HepG2 (cell line): ENCODE measurements at regions not wholly inside any gene's neighbourhood (a gene's known extent, or its start where the extent isn't known, plus 50 kb on each side); places are given as distances from the start of the nearest gene placed in this dataset.

Experiments used
- ATAC-seq: fragments of 200-7000 bp; cut with Tn5 transposase; 3 replicates; pipeline ENCODE4 v1.9.1; 2020; ENCODE audit warnings: mild to moderate bottlenecking, moderate library complexity
- BruUV-seq: library from RNA; stranded (reverse); fragments of 400-500 nt; replicated peaks from 2 replicates; lab custom pipeline; 2021; lab: Mats Ljungman, UMichigan
- CTCF ChIA-PET: fragments of 300-600 bp; formaldehyde crosslinking; extraction: SDS; loops from one replicate; lab custom pipeline; 2021; ENCODE audit warnings: low total read pairs, inconsistent platforms, low intra/inter-chr PET ratio; lab: Yijun Ruan, JAX
- POLR2A ChIA-PET: fragments of 350-600 bp; sonication (Branson Sonifier 250); formaldehyde crosslinking; loops from one replicate; lab custom pipeline; 2020; ENCODE audit warnings: antibody characterized with exemption, inconsistent platforms; lab: Yijun Ruan, JAX
- DNase-seq: peaks from one replicate; pipeline ENCODE4 v3.0.0-alpha.2; 2015; ENCODE audit warnings: low spot score
- FAIRE-seq: peaks from 3 replicates; lab custom pipeline; 2011; peaks lifted over from hg19 to GRCh38; lab: Jason Lieb, UNC
- H2AFZ ChIP-seq: one replicate; pipeline ENCODE4 v1.6.1; 2011; ENCODE audit warnings: low read length, inconsistent platforms
- H3K27ac ChIP-seq: fragments of 300-600 bp; 3 replicates; pipeline ENCODE4 v1.8.0; 2011; ENCODE audit warnings: mixed run types, mild to moderate bottlenecking, mixed read lengths, low read length, inconsistent platforms; ENCODE audit not compliant: insufficient read depth; ENCODE audit errors: extremely low read length
- H3K27me3 ChIP-seq, 2 experiments: fragments of 200-600 bp in 1 of 2; 2 replicates in 1 of 2; 3 replicates in 1 of 2; pipeline versions ENCODE4 v1.6.0 to v1.8.0; 2011; ENCODE audit warnings: low read length in 2 of 2, mild to moderate bottlenecking in 2 of 2, moderate library complexity in 2 of 2, inconsistent platforms in 1 of 2; ENCODE audit not compliant: insufficient read depth in 2 of 2, control insufficient read depth in 1 of 2
- H3K36me3 ChIP-seq, 2 experiments: fragments of 200-600 bp in 1 of 2; replicated peaks in 1 of 2; 2 replicates in 1 of 2; 3 replicates in 1 of 2; pipeline versions ENCODE4 v1.5.1 to v1.8.0; 2011; ENCODE audit warnings: low read length in 2 of 2, inconsistent platforms in 1 of 2; ENCODE audit not compliant: insufficient read depth in 2 of 2, control insufficient read depth in 1 of 2
- H3K4me1 ChIP-seq: 2 replicates; pipeline ENCODE4 v1.5.1; 2012; ENCODE audit warnings: low read length, inconsistent platforms; ENCODE audit not compliant: insufficient read depth
- H3K4me2 ChIP-seq: 2 replicates; pipeline ENCODE4 v1.6.0; 2011; ENCODE audit warnings: low read depth, low read length, inconsistent platforms
- H3K4me3 ChIP-seq, 3 experiments: fragments of 200-600 bp in 1 of 3; sonication (generic), shearing (Covaris generic) in 1 of 3; replicated peaks in 1 of 3; 2 replicates each; pipeline ENCODE4 v1.5.1; 2011 to 2016; ENCODE audit warnings: low read length in 3 of 3, inconsistent platforms in 2 of 3, low read depth in 2 of 3, mild to moderate bottlenecking in 2 of 3, control low read depth in 1 of 3, mixed read lengths in 1 of 3; ENCODE audit not compliant: insufficient read depth in 1 of 3
- H3K79me2 ChIP-seq: one replicate; pipeline ENCODE4 v1.6.1; 2011; ENCODE audit warnings: low read length, inconsistent platforms; ENCODE audit not compliant: insufficient read depth
- H3K9ac ChIP-seq: 2 replicates; pipeline ENCODE4 v1.6.0; 2011; ENCODE audit warnings: mild to moderate bottlenecking, low read depth, low read length, inconsistent platforms; ENCODE audit not compliant: insufficient read depth
- H3K9me3 ChIP-seq: 2 replicates; pipeline ENCODE4 v1.5.1; 2012; ENCODE audit warnings: mild to moderate bottlenecking, low read length
- H4K20me1 ChIP-seq: 2 replicates; pipeline ENCODE4 v1.6.0; 2011; ENCODE audit warnings: inconsistent platforms, mild to moderate bottlenecking, low read length, moderate library complexity; ENCODE audit not compliant: insufficient read depth
- AHR ChIP-seq: IDR thresholded peaks from 2 replicates; pipeline ENCODE4 v1.6.1; 2018; ENCODE audit warnings: missing genetic modification reagents, missing compliant biosample characterization
- DPF2 ChIP-seq: sonication (generic); formaldehyde crosslinking; IDR thresholded peaks from 2 replicates; pipeline ENCODE4 v1.4.0; 2020; ENCODE audit warnings: mild to moderate bottlenecking, low read depth, missing genetic modification reagents, borderline replicate concordance
- FLYWCH1 ChIP-seq: sonication (generic); formaldehyde crosslinking; IDR thresholded peaks from 2 replicates; pipeline ENCODE4 v1.8.1; 2023; ENCODE audit warnings: mild to moderate bottlenecking, missing genetic modification reagents
- GFI1 ChIP-seq: sonication (generic); formaldehyde crosslinking; IDR thresholded peaks from 2 replicates; pipeline ENCODE4 v1.5.0; 2020; ENCODE audit warnings: missing genetic modification reagents, mild to moderate bottlenecking, borderline replicate concordance
- HNRNPH1 ChIP-seq: fragments of 200-400 bp; formaldehyde crosslinking; optimal IDR thresholded peaks from 2 replicates; pipeline ENCODE3; 2017; ENCODE audit warnings: mild to moderate bottlenecking, low read depth, low read length
- JUND ChIP-seq: sonication (generic); formaldehyde crosslinking; IDR thresholded peaks from 2 replicates; pipeline ENCODE4 v1.8.0; 2022; ENCODE audit warnings: mild to moderate bottlenecking, missing genetic modification reagents
- NCOA2 ChIP-seq: sonication (generic); formaldehyde crosslinking; IDR thresholded peaks from 2 replicates; pipeline ENCODE4 v1.8.0; 2022; ENCODE audit warnings: inconsistent platforms
- TAF15 ChIP-seq: fragments of 200-400 bp; formaldehyde crosslinking; IDR thresholded peaks from one replicate; pipeline ENCODE4 v1.6.1; 2018; ENCODE audit warnings: mild to moderate bottlenecking, low read depth, low read length; ENCODE audit not compliant: poor library complexity, severe bottlenecking
- TSC22D2 ChIP-seq: sonication (generic); formaldehyde crosslinking; IDR thresholded peaks from 2 replicates; pipeline ENCODE4 v1.5.1; 2020; ENCODE audit warnings: missing genetic modification reagents, mild to moderate bottlenecking, borderline replicate concordance
- UBTF ChIP-seq: sonication (generic); formaldehyde crosslinking; IDR thresholded peaks from 2 replicates; pipeline ENCODE4 v1.4.0; 2020; ENCODE audit warnings: mild to moderate bottlenecking, missing genetic modification reagents
- ZNF225 ChIP-seq: sonication (generic); formaldehyde crosslinking; IDR thresholded peaks from 2 replicates; pipeline ENCODE4 v1.4.0; 2020; ENCODE audit warnings: mild to moderate bottlenecking, missing genetic modification reagents
- ZNF556 ChIP-seq: sonication (generic); formaldehyde crosslinking; IDR thresholded peaks from 2 replicates; pipeline ENCODE4 v1.4.0; 2020; ENCODE audit warnings: mild to moderate bottlenecking, missing genetic modification reagents, borderline replicate concordance
- ZNF644 ChIP-seq: IDR thresholded peaks from 2 replicates; pipeline ENCODE4 v1.6.1; 2016; ENCODE audit warnings: low read depth
- ZNF704 ChIP-seq: sonication (generic); formaldehyde crosslinking; IDR thresholded peaks from 2 replicates; pipeline ENCODE4 v1.8.1; 2023; ENCODE audit warnings: mild to moderate bottlenecking, inconsistent platforms, moderate library complexity, missing genetic modification reagents, borderline replicate concordance
- WGBS: methylation state at CpG from one replicate; pipeline ENCODE4 v1.1.6; 2017; ENCODE audit warnings: low lambda C conversion rate; 5-methylcytosine and 5-hydroxymethylcytosine counted together
- in situ Hi-C: cut with HindIII; loops from 2 replicates; pipeline ENCODE4 v1.10.0; 2017; ENCODE audit warnings: low pct_unique_long_range_greater_than_20kb; ENCODE audit not compliant: extremely low pct_ligation_motif_present
- intact Hi-C: fragments of 100-400 bp; cut with micrococcal nuclease; formaldehyde crosslinking; loops from one replicate; pipeline ENCODE4 v1.10.0; 2022; ENCODE audit not compliant: unreplicated experiment

DNA sequence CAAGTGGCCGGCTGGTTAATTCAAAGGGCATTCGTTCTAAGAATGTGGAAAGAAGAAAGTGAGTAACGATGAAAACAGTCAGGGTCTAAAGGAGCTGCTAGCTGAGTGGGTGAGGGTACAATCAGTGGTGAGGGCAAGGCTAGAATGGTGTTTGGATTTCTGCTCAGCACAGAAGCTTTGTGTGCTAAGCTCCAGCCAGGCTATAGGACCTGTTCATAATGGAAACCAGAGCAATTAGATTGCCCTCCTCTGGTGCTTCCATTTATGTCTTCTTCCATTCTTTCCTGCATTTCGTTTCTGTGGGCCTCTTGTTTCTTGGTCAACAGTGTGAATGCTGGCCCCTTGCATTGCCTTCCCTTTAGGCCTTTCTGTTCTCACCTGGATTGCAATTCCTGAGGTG, 572.9 kb upstream of the CHORDC1 start:
- BruUV-seq, result no TSS peak
- Histone ChIP-seq H2AFZ (no peak overlapping the region), H4K20me1 (no peaks in the 10 kb centered on the region)

More for the DNA sequence above, 572.9 kb upstream of the CHORDC1 start:
- Histone ChIP-seq H3K9me3 (0 out of 2 replicates have a peak, but pooled peaks cover 3% of the 10 kb centered on the region), H3K4me1 (no peaks in the 10 kb centered on the region), H3K27ac (no peak overlapping the region), H3K36me3 (no peaks in the 10 kb centered on the region), H3K9ac (no peak overlapping the region), H3K27me3 (no peaks in the 10 kb centered on the region), H3K79me2 (no peaks in the 10 kb centered on the region), H3K4me2 (no peak overlapping the region), H3K4me3 (no peak overlapping the region)
- ATAC-seq (no peak), FAIRE-seq (no peak), DNase-seq (no peak)
- POLR2A ChIA-PET, result no interaction called here
- in situ Hi-C loops, result no loop called here
- intact Hi-C loops, result no loop called here
- no peak for TF ChIP-seq DPF2 (CRISPR knock-in tag)
- TF ChIP-seq JUND, result no peak
- TF ChIP-seq GFI1 (CRISPR knock-in tag), result no peak
- TF ChIP-seq ZNF704, result no peak
- TF ChIP-seq FLYWCH1 (CRISPR knock-in tag), result no peak
- TF ChIP-seq HNRNPH1, result no peak
- TF ChIP-seq ZNF644 (CRISPR knock-in tag), result no peak
- no peak for TF ChIP-seq UBTF
- TF ChIP-seq ZNF225 (CRISPR knock-in tag), result no peak
- TF ChIP-seq TSC22D2 (CRISPR knock-in tag), result no peak
- no peak for TF ChIP-seq ZNF556 (CRISPR knock-in tag)
- TF ChIP-seq NCOA2 (CRISPR knock-in tag), result no peak
- no peak for TF ChIP-seq TAF15
- TF ChIP-seq AHR (CRISPR knock-in tag), result no peak
- WGBS, result 21% methylated on average over 4 of the region's 4 CpGs
- CTCF ChIA-PET, result no interaction called here
